GM21717 (cell line): ENCODE measurements at regions not wholly inside any gene's neighbourhood (a gene's known extent, or its start where the extent isn't known, plus 50 kb on each side); places are given as distances from the start of the nearest gene placed in this dataset.

Experiments used
- ATAC-seq: cut with Tn5 transposase; IDR thresholded peaks from one replicate; pipeline ENCODE4 v1.9.1; 2021; ENCODE audit warnings: mild to moderate bottlenecking, moderate library complexity; ENCODE audit not compliant: unreplicated experiment

DNA sequence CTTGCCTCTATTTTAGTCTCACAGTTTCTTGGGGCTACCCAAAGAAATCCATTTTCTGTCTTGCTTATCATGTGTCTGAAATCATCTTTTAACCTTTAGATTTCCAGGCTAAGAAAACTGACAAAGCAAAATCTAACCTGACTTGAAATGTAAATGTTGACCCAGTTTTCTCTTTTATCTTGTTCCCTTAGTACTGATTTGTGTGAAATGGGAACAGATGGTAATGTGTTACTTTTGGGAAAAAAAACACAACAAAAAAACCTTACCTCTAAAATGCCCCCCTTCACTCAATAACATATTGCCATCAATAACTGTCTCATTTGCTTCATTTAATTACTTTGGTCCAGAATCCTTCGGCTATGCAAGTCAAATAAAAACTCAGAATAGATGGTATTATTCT lies 383.2 kb upstream of the DCN start:
- ATAC-seq, result no peak

DNA sequence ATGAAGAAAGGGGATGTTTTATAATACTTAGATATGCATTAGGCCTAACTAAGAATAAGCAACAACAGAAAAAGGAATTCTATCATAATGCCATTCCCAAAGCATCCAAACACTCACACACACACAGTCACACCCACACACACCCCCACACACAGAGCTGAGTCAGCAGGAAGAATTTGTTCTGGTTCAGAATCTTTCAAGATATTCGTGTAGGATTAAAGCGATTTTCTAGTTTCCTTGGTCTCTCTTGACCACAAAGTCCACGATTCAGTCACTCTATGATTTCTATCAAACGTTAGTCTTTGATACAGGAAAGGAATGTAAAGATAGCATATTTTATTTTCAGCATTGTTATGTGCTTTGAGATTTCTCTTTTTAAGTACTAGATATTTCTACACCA lies 382.6 kb upstream of the DCN start:
- ATAC-seq, result no peak

GRCh38 chr12:91563011-91563765 lies 380.6 kb upstream of the DCN start:
- ATAC-seq, result no peak

DNA sequence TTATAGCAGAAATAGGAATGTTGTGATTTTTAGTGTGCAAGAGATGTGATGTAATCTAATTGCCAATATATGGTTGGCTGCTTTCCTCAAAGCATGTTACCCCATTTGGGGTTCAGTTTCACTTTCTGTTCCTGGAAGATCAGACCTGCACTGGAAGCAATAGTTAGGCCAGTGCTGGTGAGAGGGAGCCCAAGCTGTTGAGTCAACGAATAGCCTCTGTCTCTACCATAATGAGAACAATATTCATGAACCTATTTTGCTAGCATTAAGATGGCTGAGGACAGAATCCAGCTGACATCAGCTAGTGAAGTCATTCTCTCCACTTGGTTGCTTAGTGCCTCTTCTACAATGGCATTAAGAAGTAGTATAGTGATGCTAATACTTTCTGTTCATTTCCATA lies 379.9 kb upstream of the DCN start:
- peak; percentile 95 for ATAC-seq

GRCh38 chr12:91561958-91562325 lies 379.3 kb upstream of the DCN start:
- ATAC-seq, result no peak

GRCh38 chr12:91561301-91561957 lies 378.8 kb upstream of the DCN start:
- no peak for ATAC-seq

DNA sequence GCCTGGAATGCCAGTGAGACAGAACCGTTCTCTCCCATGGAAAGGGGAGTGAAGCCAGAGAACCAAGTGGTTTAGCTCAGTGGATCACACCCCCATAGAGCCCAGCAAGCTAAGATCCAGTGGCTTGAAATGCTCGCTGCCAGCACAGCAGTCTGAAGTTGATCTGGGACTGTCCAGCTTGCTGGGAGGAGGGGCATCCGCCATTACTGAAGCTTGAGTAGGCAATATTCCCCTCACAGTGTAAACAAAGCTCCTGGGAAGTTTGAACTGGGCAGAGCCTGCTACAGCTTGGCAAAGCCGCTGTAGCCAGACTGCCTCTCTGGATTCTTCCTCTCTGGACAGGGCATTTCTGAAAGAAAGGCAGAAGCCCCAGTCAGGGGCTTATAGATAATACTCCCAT lies 374.3 kb upstream of the DCN start:
- no peak for ATAC-seq

DNA sequence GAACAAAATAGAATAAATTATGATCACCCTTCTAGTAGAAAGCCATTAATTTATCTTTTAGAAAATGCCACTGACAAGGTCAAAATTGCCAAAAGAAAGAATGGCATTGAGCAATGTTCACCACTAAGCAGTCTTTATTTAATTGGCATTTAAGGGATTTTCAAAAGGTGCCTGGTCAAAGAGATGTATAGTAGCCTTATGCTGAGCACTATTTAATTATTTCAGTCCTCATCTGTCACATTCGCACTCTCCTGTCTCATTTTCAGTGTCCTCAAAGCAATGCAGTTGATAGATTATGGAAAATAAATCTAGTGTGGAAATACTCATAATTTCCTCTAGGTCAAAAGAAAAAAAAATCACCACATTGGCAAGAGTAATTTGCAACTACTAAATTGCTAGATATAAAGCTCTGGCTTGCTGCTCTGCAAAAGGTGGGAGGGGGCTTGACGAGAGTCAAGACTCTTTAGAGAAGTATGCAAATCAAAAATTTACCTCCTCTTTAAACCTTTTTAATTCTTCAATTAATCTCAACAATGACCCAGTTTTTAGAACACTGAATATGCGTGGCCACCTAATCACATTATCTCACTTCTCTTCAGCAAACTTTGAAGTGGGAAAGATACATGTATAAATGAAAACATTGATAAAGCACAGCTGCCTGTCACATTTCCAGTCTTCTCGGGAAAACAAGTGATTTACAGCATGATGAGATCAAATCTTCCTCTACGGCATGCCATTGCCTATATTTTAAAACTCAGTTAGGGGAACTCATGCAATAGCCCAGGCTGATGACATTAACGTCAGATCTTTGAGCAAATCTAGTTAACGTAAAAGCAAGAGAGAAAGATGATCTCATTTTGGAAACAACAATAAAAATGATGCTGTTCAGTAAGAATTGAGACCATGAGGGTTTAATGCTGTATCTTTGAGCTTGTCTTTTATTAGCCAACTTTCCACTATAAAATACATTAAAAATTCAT lies 373.1 kb upstream of the DCN start:
- no peak for ATAC-seq

DNA sequence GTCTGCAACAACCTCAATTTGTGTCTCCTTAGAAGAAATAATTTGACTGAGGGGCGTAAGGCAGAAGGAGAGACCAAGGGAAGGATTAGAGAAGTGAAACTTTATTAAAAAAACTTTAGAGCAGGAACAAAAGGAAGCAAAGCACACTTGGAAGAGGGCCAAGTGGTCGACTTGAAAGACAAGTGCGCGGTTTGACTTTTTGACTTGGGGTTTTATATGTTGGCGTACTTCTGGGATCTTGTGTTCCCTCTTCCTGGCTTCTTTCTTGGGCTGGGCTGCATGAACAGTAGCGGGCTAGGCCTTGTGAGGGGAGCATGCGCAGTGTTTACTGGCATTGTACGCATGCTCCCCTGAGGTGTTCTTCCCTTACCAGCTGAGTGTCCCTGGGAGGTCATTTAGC lies 369.3 kb upstream of the DCN start:
- ATAC-seq, result no peak

GRCh38 chr12:91551242-91551641 lies 368.6 kb upstream of the DCN start:
- no peak for ATAC-seq

DNA sequence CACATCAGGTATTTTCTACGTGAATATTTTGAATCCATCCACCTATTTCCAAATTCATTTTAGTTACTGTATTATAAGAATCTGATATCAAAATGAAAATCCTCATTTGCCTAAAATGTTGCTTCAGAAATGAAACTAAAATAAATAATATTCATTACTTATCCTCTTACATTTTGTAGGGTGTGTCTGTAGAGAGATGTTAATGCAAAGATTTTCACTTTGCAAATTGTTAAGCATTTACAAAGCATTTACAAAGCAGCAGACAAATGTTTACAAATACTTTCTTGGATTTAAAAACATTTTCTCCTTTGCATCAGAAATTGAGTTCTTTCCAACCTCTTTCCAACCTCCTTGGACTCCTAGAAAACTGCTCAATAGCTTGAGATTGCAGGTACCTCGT lies 360.0 kb upstream of the DCN start:
- no peak for ATAC-seq

GRCh38 chr12:91542067-91542466 lies 359.4 kb upstream of the DCN start:
- ATAC-seq, result no peak

DNA sequence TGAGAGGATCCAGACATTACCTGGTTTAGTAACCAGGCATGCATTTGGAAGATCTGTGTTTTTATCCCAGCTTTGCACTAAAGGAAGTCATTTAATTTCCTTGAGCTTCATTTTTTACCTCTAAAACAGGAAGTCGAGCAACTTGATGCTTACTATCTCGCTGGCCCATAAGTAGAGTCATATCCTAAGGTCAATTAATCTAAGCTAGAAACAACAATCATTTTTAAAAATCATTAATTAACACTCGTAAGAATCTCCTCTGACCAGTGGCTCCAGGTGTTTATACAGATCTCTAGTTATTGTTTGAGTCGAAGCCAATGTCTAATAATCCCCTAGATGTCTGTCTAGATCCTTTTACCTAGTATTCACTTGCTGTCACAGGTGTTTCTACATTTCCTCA lies 355.8 kb upstream of the DCN start:
- ATAC-seq, result no peak

DNA sequence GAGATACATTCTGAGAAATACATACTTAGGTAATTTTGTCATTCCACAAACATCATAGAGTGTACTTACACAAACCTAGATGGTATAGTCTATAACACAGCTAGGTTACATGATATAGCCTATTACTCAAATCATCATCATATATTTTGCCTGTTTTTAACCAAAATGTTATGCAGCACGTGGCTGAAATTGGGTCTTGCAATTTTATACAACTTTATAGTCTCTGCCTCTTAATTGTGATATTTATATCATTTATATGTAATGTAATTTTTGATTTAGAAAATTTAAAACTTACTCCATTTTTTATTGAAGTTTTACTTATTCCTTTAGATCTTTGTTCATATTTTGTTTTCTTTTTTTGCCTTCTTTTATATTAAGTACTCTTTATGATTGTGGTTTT lies 350.7 kb upstream of the DCN start:
- no peak for ATAC-seq

- no peak for ATAC-seq
Observed at GRCh38 chr12:91529829-91530228, 347.2 kb upstream of the DCN start.

DNA sequence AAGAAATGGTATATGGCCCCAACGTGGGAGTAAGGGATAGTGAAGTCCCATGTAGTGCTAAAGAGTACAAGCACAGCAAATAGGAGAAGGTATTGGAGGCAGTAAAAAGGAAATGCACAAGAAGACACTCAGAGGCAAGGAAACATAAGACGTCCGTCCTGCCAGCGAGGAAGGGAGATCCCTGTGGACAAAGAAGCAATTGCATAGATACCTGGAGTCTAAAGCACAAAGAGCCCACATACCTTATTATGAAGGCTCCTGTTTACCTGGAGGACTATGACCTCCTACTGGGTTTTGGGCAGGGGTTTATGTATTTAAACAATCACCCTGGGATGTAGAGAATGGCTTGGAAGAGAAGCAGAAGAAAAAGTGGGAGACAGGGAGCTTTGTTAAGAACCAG lies 341.2 kb upstream of the DCN start:
- ATAC-seq, result no peak

- ATAC-seq, result no peak
Observed at GRCh38 chr12:91516695-91517047, 334.1 kb upstream of the DCN start.

- no peak for ATAC-seq
Observed at GRCh38 chr12:91515944-91516694, 333.5 kb upstream of the DCN start.

- no peak for ATAC-seq
Observed at GRCh38 chr12:91513313-91513712, 330.7 kb upstream of the DCN start.

DNA sequence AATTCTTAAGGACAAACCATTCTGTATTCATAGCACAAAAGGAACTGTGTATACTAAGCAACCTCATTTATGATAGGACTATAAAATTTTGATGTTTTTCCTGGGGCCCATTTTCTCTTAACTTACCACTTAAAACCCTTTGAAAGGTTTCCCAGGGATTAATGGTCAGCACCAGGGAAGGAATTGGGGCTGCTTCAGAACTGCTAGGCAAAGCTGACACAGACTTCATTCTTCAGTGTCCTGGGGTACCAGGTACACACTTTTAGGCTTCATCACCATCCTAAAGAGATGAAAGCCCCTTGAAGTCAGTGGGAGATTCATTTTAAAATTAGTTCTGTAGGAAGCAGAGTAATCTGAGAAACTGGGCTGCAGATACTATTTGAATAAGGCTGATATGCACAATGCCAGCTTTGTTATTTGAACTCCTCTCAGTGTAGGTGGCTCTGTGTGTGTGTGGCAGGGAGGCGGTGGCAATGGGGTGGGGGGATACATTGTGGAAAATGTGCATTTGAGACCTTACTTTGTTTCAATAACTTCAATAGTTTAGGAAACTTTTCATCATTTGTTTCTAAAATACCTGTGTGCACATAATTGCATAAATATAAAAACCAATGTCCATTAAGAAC lies 329.3 kb upstream of the DCN start:
- no peak for ATAC-seq

DNA sequence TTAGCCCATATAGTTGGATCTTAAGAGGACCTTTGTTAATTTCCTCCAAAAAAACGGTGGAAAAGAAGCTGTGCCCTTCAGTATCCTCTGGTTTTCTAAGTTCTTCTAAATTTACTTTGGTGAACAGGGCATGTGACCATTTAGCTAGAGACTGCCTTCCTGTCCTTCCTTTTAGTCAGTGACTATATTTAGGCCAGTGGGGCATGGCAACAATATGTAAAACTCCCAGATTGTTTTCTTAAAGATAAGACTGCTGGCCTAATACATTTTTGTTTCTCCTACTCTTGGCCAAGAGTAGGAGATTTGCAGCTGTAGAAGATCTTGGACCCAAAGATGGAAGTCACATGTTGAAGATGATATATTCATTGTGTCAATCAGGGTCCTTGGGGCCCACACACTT lies 325.1 kb upstream of the DCN start:
- ATAC-seq, result no peak
